ENCODE measurements at regions not wholly inside any gene's neighbourhood (a gene's known extent, or its start where the extent isn't known, plus 50 kb on each side); places are given as distances from the start of the nearest gene placed in this dataset.

DNA sequence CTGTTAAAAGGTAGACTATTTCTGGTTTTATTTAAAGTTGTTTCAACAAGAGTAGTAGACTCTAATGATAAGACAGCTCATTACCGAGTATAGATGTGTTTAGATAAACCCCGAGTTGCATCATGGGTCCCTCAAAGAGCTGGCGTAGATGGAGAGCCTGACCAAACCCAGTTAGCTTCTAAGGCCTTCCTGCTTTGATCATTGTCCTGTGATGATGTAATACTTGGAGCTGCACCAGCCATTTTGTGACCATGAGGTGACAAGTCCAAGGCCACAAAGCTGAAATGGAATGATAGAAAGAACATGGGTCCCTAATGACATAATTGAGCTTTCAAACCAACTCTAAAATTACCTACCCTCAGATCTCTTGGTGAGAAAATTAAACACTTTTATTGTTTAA is 66.6 kb upstream of the TAB3 start:
- Histone ChIP-seq H3K27ac (ENCODE audit: control insufficient read depth, insufficient read depth) (no peak overlapping the region), H3K4me2 (ENCODE audit: control insufficient read depth, insufficient read depth) (no peak overlapping the region), H4K20me1 (ENCODE audit: control insufficient read depth, insufficient read depth) (no peaks in the 10 kb centered on the region), H3K4me3 (no peak overlapping the region), H3K79me2 (ENCODE audit: control insufficient read depth, insufficient read depth, low read length) (no peaks in the 10 kb centered on the region), H2AFZ (ENCODE audit: control insufficient read depth, low read depth, low read length) (no peak overlapping the region), H3K4me1 (ENCODE audit: control insufficient read depth, insufficient read depth, low read length) (no peaks in the 10 kb centered on the region), H3K27me3 (replicated peaks in 1 of 2; ENCODE audit: control insufficient read depth in 2 of 2, insufficient read depth in 2 of 2, low read length in 1 of 2) (no peaks in the 10 kb centered on the region), H3K9ac (ENCODE audit: control insufficient read depth, insufficient read depth, low read length) (no peak overlapping the region), H3K36me3 (ENCODE audit: control insufficient read depth in 2 of 2, insufficient read depth in 2 of 2, low read length in 1 of 2) (no peaks in the 10 kb centered on the region), H3K9me3 (replicated peaks; ENCODE audit: control insufficient read depth, insufficient read depth, low read length) (no peaks in the 10 kb centered on the region)
- SMC1A ChIA-PET (ENCODE audit: uncharacterized antibody, unreplicated experiment), result interaction anchor here (0.6 kb wide), 1 partner anchor 25 kb away, joined by 3 read pairs; no protein-coding TSS in a partner anchor
- POLR2A ChIA-PET, result no interaction called here
- intact Hi-C loops (cut with micrococcal nuclease; ENCODE audit: unreplicated experiment), result no loop called here
- FAIRE-seq (no peak), ATAC-seq (no peak), DNase-seq (ENCODE audit: low read depth, low spot score) (no peak)
- in situ Hi-C loops (cut with MboI), result no loop called here
- no TSS peak for BruUV-seq (replicated peaks)
- CTCF ChIA-PET, result no interaction called here
- RAD21 ChIA-PET (ENCODE audit: unreplicated experiment), result no interaction called here
- 45% methylated on average over 3 of the region's 3 CpGs for WGBS (ENCODE audit: insufficient coverage, insufficient replicate concordance, low lambda C conversion rate, missing lambda C conversion rate)
- TF ChIP-seq ZNF207 (IDR thresholded peaks at IDR 0.05; ENCODE audit: borderline replicate concordance) (no peak), SRF (IDR thresholded peaks at IDR 0.05; ENCODE audit: low read depth in 2 of 2, low read length in 2 of 2) (no peak), SPI1 (IDR thresholded peaks at IDR 0.05; ENCODE audit: borderline replicate concordance, insufficient read depth, low read depth, low read length) (no peak), NFYB (IDR thresholded peaks at IDR 0.05; ENCODE audit: insufficient read depth, low read depth, low read length) (no peak), PML (IDR thresholded peaks at IDR 0.05; ENCODE audit: low read length) (no peak), SIN3A (IDR thresholded peaks at IDR 0.05; ENCODE audit: low read depth, low read length) (no peak), SMC3 (IDR thresholded peaks at IDR 0.05; ENCODE audit: borderline replicate concordance, low read length) (no peak), HDAC2 (IDR thresholded peaks at IDR 0.05) (no peak), HDAC6 (IDR thresholded peaks at IDR 0.05; ENCODE audit: unreplicated experiment) (no peak), MYC (IDR thresholded peaks at IDR 0.05; ENCODE audit: insufficient read depth, insufficient read length, insufficient replicate concordance, low read length, severe bottlenecking) (no peak), NR2C2 (IDR thresholded peaks at IDR 0.05; ENCODE audit: borderline replicate concordance, control insufficient read depth, insufficient read length, low read depth) (no peak), BHLHE40 (IDR thresholded peaks at IDR 0.05; ENCODE audit: borderline replicate concordance in 1 of 2, low read depth in 2 of 2, low read length in 1 of 2) (no peak), FOXK2 (IDR thresholded peaks at IDR 0.05) (no peak), IKZF1 (conservative IDR thresholded peaks at IDR 0.05) (no peak), ASH2L (IDR thresholded peaks at IDR 0.05; ENCODE audit: borderline replicate concordance, low read depth) (no peak), ZBED1 (IDR thresholded peaks at IDR 0.05; ENCODE audit: borderline replicate concordance) (no peak), WRNIP1 (IDR thresholded peaks at IDR 0.05; ENCODE audit: borderline replicate concordance, low read depth, low read length) (no peak)
- TF ChIP-seq, protein P1, sequence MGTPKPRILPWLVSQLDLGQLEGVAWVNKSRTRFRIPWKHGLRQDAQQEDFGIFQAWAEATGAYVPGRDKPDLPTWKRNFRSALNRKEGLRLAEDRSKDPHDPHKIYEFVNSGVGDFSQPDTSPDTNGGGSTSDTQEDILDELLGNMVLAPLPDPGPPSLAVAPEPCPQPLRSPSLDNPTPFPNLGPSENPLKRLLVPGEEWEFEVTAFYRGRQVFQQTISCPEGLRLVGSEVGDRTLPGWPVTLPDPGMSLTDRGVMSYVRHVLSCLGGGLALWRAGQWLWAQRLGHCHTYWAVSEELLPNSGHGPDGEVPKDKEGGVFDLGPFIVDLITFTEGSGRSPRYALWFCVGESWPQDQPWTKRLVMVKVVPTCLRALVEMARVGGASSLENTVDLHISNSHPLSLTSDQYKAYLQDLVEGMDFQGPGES (IDR thresholded peaks at IDR 0.05), result no peak
- TF ChIP-seq, protein P2, sequence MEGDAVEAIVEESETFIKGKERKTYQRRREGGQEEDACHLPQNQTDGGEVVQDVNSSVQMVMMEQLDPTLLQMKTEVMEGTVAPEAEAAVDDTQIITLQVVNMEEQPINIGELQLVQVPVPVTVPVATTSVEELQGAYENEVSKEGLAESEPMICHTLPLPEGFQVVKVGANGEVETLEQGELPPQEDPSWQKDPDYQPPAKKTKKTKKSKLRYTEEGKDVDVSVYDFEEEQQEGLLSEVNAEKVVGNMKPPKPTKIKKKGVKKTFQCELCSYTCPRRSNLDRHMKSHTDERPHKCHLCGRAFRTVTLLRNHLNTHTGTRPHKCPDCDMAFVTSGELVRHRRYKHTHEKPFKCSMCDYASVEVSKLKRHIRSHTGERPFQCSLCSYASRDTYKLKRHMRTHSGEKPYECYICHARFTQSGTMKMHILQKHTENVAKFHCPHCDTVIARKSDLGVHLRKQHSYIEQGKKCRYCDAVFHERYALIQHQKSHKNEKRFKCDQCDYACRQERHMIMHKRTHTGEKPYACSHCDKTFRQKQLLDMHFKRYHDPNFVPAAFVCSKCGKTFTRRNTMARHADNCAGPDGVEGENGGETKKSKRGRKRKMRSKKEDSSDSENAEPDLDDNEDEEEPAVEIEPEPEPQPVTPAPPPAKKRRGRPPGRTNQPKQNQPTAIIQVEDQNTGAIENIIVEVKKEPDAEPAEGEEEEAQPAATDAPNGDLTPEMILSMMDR (IDR thresholded peaks at IDR 0.05 in 2 of 3, conservative IDR thresholded peaks at IDR 0.05 in 1 of 3; ENCODE audit: control insufficient read depth in 2 of 3, extremely low read depth in 1 of 3, insufficient read depth in 1 of 3, low read depth in 3 of 3, low read length in 3 of 3), result no peak
- TF ChIP-seq, protein P3, sequence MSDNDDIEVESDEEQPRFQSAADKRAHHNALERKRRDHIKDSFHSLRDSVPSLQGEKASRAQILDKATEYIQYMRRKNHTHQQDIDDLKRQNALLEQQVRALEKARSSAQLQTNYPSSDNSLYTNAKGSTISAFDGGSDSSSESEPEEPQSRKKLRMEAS (IDR thresholded peaks at IDR 0.05; ENCODE audit: low read depth, low read length), result no peak
